ENCODE measurements at regions not wholly inside any gene's neighbourhood (a gene's known extent, or its start where the extent isn't known, plus 50 kb on each side); places are given as distances from the start of the nearest gene placed in this dataset.

DNA sequence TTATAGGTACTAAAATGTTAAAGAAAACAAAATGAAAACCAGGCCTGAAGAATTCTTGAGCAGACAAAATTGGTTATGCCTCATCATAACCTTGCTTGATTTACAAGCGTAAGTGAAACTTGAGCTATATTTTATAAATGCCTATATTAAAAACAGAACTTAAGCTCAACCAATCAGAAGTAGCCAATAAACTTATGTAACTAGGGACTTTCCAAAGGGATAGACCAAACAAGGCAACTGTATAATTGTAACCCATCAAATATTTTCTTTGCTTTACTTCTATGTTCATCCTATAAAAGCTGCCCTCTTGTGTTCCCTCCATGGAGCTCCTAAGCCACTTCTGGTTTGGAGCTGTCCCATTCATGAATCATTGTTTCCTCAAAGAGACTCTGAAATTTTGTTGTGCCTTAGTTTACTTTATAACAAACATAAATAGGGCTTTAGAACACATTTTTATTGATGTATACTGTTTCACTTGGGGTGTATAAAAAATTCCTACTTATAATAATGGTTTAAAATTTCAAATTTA, 101.6 kb upstream of the CARMIL1 start:
- no peak overlapping the region for H3K9ac ChIP-seq (ENCODE audit: low read length)
- H3K9me3 ChIP-seq (ENCODE audit: control insufficient read depth, low read depth, low read length): no peaks in the 10 kb centered on the region
- no peaks in the 10 kb centered on the region for H3K4me1 ChIP-seq (ENCODE audit: control insufficient read depth, low read depth, low read length)
- no peak overlapping the region for H3K27ac ChIP-seq (ENCODE audit: low read length)
- H3K4me3 ChIP-seq (ENCODE audit: low read length): no peak overlapping the region
- no peaks in the 10 kb centered on the region for H3K36me3 ChIP-seq (ENCODE audit: control insufficient read depth, low read depth, low read length)
- no peaks in the 10 kb centered on the region for H3K27me3 ChIP-seq (ENCODE audit: control insufficient read depth, insufficient read depth, low read length)

DNA sequence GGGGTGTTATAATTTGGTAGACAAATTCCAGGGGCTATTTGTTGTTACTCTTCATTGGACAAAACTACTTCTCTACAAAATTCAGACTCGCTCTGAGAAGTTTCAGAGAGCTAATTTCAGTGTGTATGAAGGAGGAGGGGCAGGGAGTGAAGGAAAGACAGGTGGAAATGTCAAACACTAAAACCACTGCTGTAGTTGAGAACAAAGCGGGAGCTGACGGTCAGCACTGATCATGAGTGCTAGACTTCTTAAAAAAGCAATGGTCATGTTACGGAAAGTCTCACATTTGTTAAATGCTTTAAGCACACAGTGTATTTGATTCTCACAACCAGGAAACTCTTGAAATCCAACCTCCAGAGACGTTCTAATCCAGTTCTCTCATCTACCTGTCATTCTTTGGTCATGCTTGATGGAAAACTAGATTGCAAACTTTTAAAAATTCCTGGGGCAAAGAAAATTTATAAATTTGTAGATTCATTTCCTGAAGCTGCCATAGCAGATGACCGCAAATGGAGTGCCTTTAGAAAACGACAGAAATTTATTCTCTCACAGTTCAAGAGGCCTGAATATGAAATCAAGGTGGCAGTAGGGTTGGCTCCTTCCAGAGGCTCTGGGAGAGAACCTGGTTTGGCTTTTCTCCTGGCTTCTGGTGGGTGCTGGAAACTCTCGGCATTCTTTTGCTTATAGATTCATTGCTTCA, 100.7 kb upstream of the CARMIL1 start:
- H3K27ac ChIP-seq (ENCODE audit: low read length): no peak overlapping the region
- no peaks in the 10 kb centered on the region for H3K36me3 ChIP-seq (ENCODE audit: control insufficient read depth, low read depth, low read length)
- no peaks in the 10 kb centered on the region for H3K4me1 ChIP-seq (ENCODE audit: control insufficient read depth, low read depth, low read length)
- H3K4me3 ChIP-seq (ENCODE audit: low read length): no peak overlapping the region
- no peak overlapping the region for H3K9ac ChIP-seq (ENCODE audit: low read length)
- no peaks in the 10 kb centered on the region for H3K9me3 ChIP-seq (ENCODE audit: control insufficient read depth, low read depth, low read length)
- H3K27me3 ChIP-seq (ENCODE audit: control insufficient read depth, insufficient read depth, low read length): no peaks in the 10 kb centered on the region

GRCh38 chr6:25179051-25179778, 100.0 kb upstream of the CARMIL1 start:
- Histone ChIP-seq H3K4me1 (ENCODE audit: control insufficient read depth, low read depth, low read length) (no peaks in the 10 kb centered on the region), H3K27me3 (ENCODE audit: control insufficient read depth, insufficient read depth, low read length) (no peaks in the 10 kb centered on the region), H3K27ac (ENCODE audit: low read length) (no peak overlapping the region), H3K4me3 (ENCODE audit: low read length) (no peak overlapping the region), H3K36me3 (ENCODE audit: control insufficient read depth, low read depth, low read length) (no peaks in the 10 kb centered on the region), H3K9me3 (ENCODE audit: control insufficient read depth, low read depth, low read length) (no peaks in the 10 kb centered on the region), H3K9ac (ENCODE audit: low read length) (no peak overlapping the region)

DNA sequence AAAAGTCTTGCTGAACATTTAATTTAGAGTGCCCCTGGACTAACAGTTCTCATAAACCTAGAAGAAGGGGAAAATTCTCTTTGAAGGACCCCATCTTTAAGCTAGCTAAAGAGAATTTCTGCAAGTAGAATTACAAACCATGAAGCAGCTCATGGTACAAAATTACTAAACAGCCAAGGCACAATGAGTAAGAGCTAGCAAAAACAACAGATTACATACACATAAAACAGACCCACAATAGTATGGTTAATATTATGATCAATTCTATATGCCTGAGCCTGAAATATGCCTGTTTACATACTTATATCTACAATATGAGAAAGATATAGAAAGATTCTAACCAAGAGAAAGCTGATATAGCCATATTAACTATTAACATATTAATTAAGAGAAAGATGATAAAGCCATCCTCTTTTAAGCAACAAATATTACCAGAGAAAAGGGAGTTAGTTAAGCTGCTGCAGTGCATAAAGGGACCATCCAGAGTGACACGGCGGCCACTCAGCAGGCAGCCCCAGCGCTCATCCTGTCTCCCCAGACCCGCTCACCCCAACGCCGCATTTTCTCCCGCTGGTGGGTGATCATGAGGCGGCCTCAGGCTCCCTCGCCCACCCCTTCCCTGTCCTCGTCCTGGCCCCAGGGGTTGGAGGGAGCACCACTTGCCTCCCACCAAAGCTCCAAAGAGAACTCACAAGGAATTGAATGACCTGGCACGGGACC, 98.4 kb upstream of the CARMIL1 start:
- Histone ChIP-seq H3K4me1 (ENCODE audit: control insufficient read depth, low read depth, low read length) (no peaks in the 10 kb centered on the region), H3K9ac (ENCODE audit: low read length) (no peak overlapping the region), H3K27me3 (ENCODE audit: control insufficient read depth, insufficient read depth, low read length) (no peaks in the 10 kb centered on the region), H3K36me3 (ENCODE audit: control insufficient read depth, low read depth, low read length) (no peaks in the 10 kb centered on the region), H3K27ac (ENCODE audit: low read length) (no peak overlapping the region), H3K9me3 (ENCODE audit: control insufficient read depth, low read depth, low read length) (no peaks in the 10 kb centered on the region), H3K4me3 (ENCODE audit: low read length) (no peak overlapping the region)

DNA sequence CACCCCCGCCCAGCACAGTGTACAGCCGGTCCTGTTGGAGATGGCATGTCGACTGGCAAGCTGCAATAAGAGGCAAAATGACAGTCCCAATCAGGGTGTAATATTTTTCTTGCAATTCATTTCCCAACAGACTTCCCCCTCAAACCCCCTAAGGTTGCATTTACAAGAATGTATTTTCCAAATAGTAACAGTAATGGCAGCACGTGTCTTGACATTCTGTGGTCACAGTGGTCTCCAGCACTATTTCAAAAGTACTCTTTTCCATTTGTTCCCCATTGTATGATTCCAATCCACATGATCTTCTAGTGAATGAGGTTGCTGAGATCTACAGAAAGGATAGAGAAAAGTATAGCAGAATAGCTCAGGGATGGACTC, 97.8 kb upstream of the CARMIL1 start:
- H3K4me1 ChIP-seq (ENCODE audit: control insufficient read depth, low read depth, low read length): no peaks in the 10 kb centered on the region
- no peak overlapping the region for H3K9ac ChIP-seq (ENCODE audit: low read length)
- no peaks in the 10 kb centered on the region for H3K27me3 ChIP-seq (ENCODE audit: control insufficient read depth, insufficient read depth, low read length)
- H3K4me3 ChIP-seq (ENCODE audit: low read length): no peak overlapping the region
- no peaks in the 10 kb centered on the region for H3K36me3 ChIP-seq (ENCODE audit: control insufficient read depth, low read depth, low read length)
- no peak overlapping the region for H3K27ac ChIP-seq (ENCODE audit: low read length)
- H3K9me3 ChIP-seq (ENCODE audit: control insufficient read depth, low read depth, low read length): no peaks in the 10 kb centered on the region

DNA sequence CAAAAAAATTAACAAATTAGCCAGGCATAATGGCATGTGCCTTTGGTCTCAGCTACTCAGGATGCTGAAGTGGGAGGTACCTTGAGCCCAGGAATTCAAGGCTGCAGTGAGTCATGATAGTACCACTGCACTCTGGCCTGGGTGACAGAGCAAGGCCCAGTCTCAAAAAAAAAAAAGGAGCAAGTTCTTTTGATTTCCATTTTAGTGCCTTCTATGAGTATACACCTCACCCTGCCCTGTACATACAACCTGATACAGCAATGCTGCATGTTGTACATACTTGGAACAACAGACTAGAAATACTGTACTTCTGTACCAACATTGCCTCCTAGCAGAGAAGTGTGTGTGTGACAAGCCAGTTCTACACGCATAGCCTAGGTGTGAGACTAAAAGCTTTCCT, 97.3 kb upstream of the CARMIL1 start:
- Histone ChIP-seq H3K27ac (ENCODE audit: low read length) (no peak overlapping the region), H3K4me1 (ENCODE audit: control insufficient read depth, low read depth, low read length) (no peaks in the 10 kb centered on the region), H3K9ac (ENCODE audit: low read length) (no peak overlapping the region), H3K9me3 (ENCODE audit: control insufficient read depth, low read depth, low read length) (no peaks in the 10 kb centered on the region), H3K36me3 (ENCODE audit: control insufficient read depth, low read depth, low read length) (no peaks in the 10 kb centered on the region), H3K27me3 (ENCODE audit: control insufficient read depth, insufficient read depth, low read length) (no peaks in the 10 kb centered on the region), H3K4me3 (ENCODE audit: low read length) (no peak overlapping the region)

GRCh38 chr6:25186919-25187318, 92.3 kb upstream of the CARMIL1 start:
- no peak overlapping the region for H3K9ac ChIP-seq (ENCODE audit: low read length)
- no peak overlapping the region for H3K27ac ChIP-seq (ENCODE audit: low read length)
- no peaks in the 10 kb centered on the region for H3K27me3 ChIP-seq (ENCODE audit: control insufficient read depth, insufficient read depth, low read length)
- H3K9me3 ChIP-seq (ENCODE audit: control insufficient read depth, low read depth, low read length): no peaks in the 10 kb centered on the region
- no peak overlapping the region for H3K4me3 ChIP-seq (ENCODE audit: low read length)
- H3K36me3 ChIP-seq (ENCODE audit: control insufficient read depth, low read depth, low read length): no peaks in the 10 kb centered on the region
- no peaks in the 10 kb centered on the region for H3K4me1 ChIP-seq (ENCODE audit: control insufficient read depth, low read depth, low read length)

DNA sequence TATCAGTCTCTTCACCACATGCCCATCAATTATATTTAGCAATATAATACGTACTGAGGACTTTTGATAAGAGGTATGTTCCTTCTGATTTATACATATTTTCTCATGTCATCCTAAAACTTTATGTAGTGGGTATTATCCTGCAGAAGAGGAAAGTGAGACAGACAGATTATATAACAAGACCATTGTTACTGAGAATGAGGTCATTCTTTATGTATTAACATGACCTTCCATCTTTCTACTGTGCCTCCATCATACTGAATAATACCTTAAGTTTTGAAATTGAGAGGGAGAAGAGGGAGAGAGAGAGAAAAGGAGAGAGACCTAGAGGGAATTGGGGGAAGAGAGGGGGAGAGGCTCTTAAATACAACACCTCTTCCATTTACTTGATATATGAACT, 90.9 kb upstream of the CARMIL1 start:
- Histone ChIP-seq H3K9ac (ENCODE audit: low read length) (no peak overlapping the region), H3K4me1 (ENCODE audit: control insufficient read depth, low read depth, low read length) (no peaks in the 10 kb centered on the region)

DNA sequence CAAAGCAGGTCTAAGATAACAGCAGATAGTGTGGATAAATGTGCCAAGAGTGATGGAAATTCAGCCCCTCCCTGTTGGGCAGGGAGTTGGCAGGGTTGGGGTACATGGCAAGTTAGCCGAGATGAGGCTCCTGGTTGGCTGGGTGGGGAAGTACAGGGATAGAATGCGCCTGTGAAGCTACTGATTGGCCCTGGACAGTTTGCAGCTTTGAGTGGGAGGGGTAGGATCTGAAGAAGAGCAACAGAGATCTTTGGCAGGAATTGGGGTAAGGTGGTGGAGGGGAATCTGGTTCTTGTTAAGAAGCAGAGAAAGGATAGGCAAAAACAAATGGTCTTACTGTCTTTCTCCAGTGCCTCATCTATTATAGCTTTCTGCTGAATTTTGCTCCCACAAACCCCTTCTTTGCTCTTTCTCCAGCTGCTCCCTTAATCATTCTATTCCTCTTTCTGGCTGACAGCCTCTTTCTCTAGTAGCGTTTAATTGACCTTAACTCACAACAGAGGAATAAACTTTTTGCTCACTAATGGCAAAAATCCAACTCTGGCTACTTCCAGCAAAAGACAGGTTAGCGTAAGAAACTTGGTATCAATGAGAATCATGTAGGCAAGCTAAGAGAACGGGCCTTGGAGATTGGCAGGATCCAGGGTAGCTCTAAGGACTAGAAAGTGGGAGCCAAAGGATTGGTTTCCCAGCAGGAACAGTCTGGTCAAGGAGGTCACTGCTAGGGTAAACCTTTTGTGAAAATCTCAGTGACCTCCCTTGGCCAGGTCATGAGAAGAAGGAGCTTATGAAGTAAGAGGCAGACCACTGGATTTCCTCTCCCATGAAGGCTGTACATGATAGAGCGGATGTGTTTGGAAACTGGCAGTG, 86.3 kb upstream of the CARMIL1 start:
- Histone ChIP-seq H3K36me3 (ENCODE audit: control insufficient read depth, low read depth, low read length) (no peaks in the 10 kb centered on the region), H3K4me1 (ENCODE audit: control insufficient read depth, low read depth, low read length) (no peaks in the 10 kb centered on the region), H3K9ac (ENCODE audit: low read length) (no peak overlapping the region), H3K9me3 (ENCODE audit: control insufficient read depth, low read depth, low read length) (no peaks in the 10 kb centered on the region), H3K4me3 (ENCODE audit: low read length) (no peak overlapping the region), H3K27me3 (ENCODE audit: control insufficient read depth, insufficient read depth, low read length) (no peaks in the 10 kb centered on the region), H3K27ac (ENCODE audit: low read length) (no peak overlapping the region)

More for the DNA sequence above, 90.9 kb upstream of the CARMIL1 start:
- H3K36me3 ChIP-seq (ENCODE audit: control insufficient read depth, low read depth, low read length): no peaks in the 10 kb centered on the region
- no peaks in the 10 kb centered on the region for H3K9me3 ChIP-seq (ENCODE audit: control insufficient read depth, low read depth, low read length)
- no peaks in the 10 kb centered on the region for H3K27me3 ChIP-seq (ENCODE audit: control insufficient read depth, insufficient read depth, low read length)
- no peak overlapping the region for H3K27ac ChIP-seq (ENCODE audit: low read length)
- no peak overlapping the region for H3K4me3 ChIP-seq (ENCODE audit: low read length)

DNA sequence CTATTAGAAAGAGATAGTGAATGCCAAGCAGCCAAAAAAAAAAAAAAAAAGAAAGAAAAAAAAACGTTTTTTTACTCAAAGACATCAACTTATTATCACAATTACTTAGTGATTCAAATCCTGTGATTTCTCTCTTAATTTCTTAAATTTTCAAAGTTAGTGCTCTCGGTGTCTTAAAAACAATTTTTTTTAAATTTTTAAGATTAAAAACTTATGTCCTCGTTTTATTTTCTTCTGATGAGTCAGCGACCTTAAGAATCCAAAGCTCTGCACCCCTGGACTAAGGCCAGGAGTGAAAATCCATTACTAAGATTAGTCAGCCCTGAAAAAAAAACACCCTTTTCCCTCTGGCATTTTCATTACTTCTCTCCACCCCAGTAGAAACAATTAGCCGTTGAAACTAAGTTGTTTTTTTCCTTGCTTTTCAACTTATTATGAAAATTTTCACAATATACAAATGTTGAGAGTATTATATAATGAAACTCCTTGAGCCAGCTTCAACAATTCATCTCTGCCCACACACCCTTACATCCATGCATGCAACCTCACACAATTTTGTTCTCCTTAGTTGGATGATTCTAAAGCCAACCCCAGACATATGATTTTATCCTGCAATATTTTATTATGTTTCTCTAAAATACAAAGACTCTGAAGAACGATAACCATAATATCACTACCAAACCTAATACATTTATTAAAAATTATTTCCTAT, 85.6 kb upstream of the CARMIL1 start:
- Histone ChIP-seq H3K27me3 (ENCODE audit: control insufficient read depth, insufficient read depth, low read length) (no peaks in the 10 kb centered on the region), H3K9ac (ENCODE audit: low read length) (no peak overlapping the region), H3K36me3 (ENCODE audit: control insufficient read depth, low read depth, low read length) (no peaks in the 10 kb centered on the region), H3K27ac (ENCODE audit: low read length) (no peak overlapping the region), H3K4me3 (ENCODE audit: low read length) (no peak overlapping the region), H3K4me1 (ENCODE audit: control insufficient read depth, low read depth, low read length) (no peaks in the 10 kb centered on the region), H3K9me3 (ENCODE audit: control insufficient read depth, low read depth, low read length) (no peaks in the 10 kb centered on the region)
